Keratinocyte (primary cell): ENCODE measurements at regions not wholly inside any gene's neighbourhood (a gene's known extent, or its start where the extent isn't known, plus 50 kb on each side); places are given as distances from the start of the nearest gene placed in this dataset.
"Not testable (repeated sequence)": the region's sequence is repeated elsewhere in the genome, so short reads cannot be mapped to it uniquely, and the experiment has no call there.

Experiments used
- DNase-seq: peaks from one replicate; pipeline ENCODE4 v3.0.0-alpha.2; 2011; ENCODE audit warnings: low read depth, missing footprints, low spot score
- FAIRE-seq: peaks from 2 replicates; lab custom pipeline; 2011; peaks lifted over from hg19 to GRCh38; lab: Jason Lieb, UNC
- H2AFZ ChIP-seq: 2 replicates; pipeline ENCODE4 v1.6.0; 2012; ENCODE audit warnings: low read length, control low read depth, inconsistent platforms; ENCODE audit not compliant: control insufficient read depth
- H3K27ac ChIP-seq: 2 replicates; pipeline ENCODE4 v1.5.1; 2011; ENCODE audit warnings: low read length; ENCODE audit not compliant: control insufficient read depth, insufficient read depth
- H3K27me3 ChIP-seq: 3 replicates; pipeline ENCODE4 v1.6.0; 2011; ENCODE audit warnings: low read length; ENCODE audit not compliant: control insufficient read depth, insufficient read depth; ENCODE audit errors: extremely low read depth
- H3K36me3 ChIP-seq, 2 experiments: 2 replicates in 1 of 2; 3 replicates in 1 of 2; pipeline ENCODE4 v1.5.1; 2011; ENCODE audit warnings: low read length in 2 of 2, mild to moderate bottlenecking in 1 of 2; ENCODE audit not compliant: control insufficient read depth in 2 of 2, insufficient read depth in 2 of 2; ENCODE audit errors: extremely low read depth in 1 of 2
- H3K4me1 ChIP-seq: 3 replicates; pipeline ENCODE4 v1.5.1; 2011; ENCODE audit warnings: low read length; ENCODE audit not compliant: control insufficient read depth, insufficient read depth; ENCODE audit errors: extremely low read depth
- H3K4me2 ChIP-seq: 3 replicates; pipeline ENCODE4 v1.6.0; 2011; ENCODE audit warnings: low read depth, low read length; ENCODE audit not compliant: control insufficient read depth, insufficient read depth; ENCODE audit errors: extremely low read depth
- H3K4me3 ChIP-seq, 3 experiments: fragments of 200-600 bp in 1 of 3; sonication (generic) in 1 of 3; 2 replicates in 2 of 3; 3 replicates in 1 of 3; pipeline ENCODE4 v1.5.1; 2011 to 2016; ENCODE audit warnings: low read length in 3 of 3, mild to moderate bottlenecking in 3 of 3, control low read depth in 2 of 3, inconsistent platforms in 1 of 3, low read depth in 1 of 3, mixed read lengths in 1 of 3, mixed run types in 1 of 3, moderate library complexity in 1 of 3; ENCODE audit not compliant: control insufficient read depth in 2 of 3, insufficient read depth in 2 of 3; ENCODE audit errors: extremely low read depth in 1 of 3
- H3K79me2 ChIP-seq: 2 replicates; pipeline ENCODE4 v1.6.0; 2012; ENCODE audit warnings: low read length; ENCODE audit not compliant: control insufficient read depth, insufficient read depth
- H3K9ac ChIP-seq: 3 replicates; pipeline ENCODE4 v1.6.0; 2011; ENCODE audit warnings: low read length; ENCODE audit not compliant: control insufficient read depth, insufficient read depth; ENCODE audit errors: extremely low read depth
- H3K9me1 ChIP-seq: 3 replicates; pipeline ENCODE4 v1.6.0; 2011; ENCODE audit warnings: low read length; ENCODE audit not compliant: control insufficient read depth, insufficient read depth; ENCODE audit errors: extremely low read depth
- H3K9me3 ChIP-seq: 2 replicates; pipeline ENCODE4 v1.5.1; 2012; ENCODE audit warnings: low read depth, low read length; ENCODE audit not compliant: control insufficient read depth
- H4K20me1 ChIP-seq: 3 replicates; pipeline ENCODE4 v1.6.0; 2011; ENCODE audit warnings: low read length; ENCODE audit not compliant: control insufficient read depth, insufficient read depth; ENCODE audit errors: extremely low read depth
- dilution Hi-C: fragments of 300-500 bp; cut with MboI; formaldehyde crosslinking; loops from one replicate; pipeline ENCODE4 v1.7.0; 2020; ENCODE audit warnings: low sequenced_read_pairs; ENCODE audit not compliant: extremely low pct_ligation_motif_present

DNA sequence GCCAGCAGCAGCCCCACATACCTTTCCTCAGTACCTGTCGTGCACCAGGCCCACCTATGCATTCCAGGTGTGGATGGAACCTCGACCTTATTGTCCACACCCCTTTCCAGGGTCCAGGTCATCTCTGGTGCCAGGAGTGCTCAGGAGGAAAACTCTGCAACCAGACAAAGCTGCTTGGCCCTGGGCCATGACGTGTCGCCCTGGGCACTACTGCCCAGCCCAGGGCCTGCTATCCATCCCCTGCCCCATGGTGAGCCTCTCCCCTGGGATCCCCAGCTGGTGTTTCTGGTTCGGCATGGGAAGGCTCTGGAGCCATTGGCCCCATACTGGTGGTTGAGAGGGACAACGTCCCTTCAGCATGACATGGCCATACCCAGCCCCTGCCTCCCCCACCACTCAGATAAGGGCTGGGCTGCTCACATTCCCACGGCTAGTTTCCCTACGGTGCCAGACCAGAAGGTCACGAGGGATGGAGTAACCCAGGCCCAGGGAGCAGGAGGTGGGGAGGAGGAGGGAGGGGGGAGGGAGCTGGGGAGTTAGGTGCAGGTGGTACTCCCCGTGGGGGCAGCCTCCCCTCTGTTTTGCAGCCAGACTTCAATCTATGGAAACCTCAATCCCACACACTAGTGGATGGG, 123.2 kb upstream of the MTLN start:
- H3K9me1 ChIP-seq, H3K4me2 ChIP-seq, H2AFZ ChIP-seq, H3K36me3 ChIP-seq, H3K27me3 ChIP-seq, H3K9ac ChIP-seq, H3K4me3 ChIP-seq, H3K9me3 ChIP-seq, H3K27ac ChIP-seq, FAIRE-seq, H3K4me1 ChIP-seq, H3K79me2 ChIP-seq, H4K20me1 ChIP-seq, DNase-seq, dilution Hi-C loops: not testable (repeated sequence)

DNA sequence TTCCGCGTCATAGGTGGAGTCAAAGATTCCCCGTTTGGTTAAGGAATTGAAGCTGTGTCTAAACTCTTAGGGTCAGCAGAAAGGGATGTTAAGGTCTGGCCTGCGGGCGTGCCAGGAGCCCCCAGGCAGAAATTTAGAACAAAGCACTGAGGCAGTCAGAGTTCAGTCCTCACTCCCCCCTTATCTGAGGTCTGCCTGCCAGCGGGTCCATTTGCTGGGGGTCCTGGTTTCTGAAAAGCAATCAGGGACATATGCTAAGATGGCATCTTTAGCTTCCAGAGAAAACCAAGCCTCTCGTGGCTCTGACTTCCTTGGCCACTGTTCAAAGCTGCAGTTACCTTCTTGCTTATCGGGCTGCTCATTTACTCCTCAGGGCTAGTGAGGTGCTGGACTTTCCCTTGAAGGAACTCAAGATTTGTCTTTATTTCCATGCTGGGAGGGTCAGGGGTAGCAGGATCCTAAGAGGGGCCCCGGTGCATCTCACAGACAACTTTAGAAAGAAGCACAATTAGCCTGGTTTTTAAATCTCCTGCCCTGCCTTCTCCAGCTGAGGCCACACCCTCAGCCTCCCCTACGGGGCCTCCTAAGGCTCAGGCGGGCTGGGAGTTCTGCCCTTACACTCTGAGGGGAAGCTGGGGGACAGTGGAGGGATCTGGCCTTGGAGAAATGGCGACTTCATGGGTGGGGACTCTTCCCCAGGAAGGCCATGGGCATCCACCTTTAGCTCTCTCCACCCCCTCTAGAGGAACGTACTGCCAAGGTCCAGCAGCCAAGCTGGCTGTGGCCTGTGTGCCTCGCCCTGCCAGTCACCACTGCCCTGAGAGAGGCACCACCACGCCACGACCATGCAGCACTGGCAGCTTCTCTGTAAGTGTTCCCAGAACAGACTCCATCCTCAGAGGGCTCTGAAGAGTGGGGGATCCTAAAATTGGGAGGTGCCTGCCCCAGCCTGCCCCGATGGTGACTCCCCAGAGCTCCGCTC, 121.1 kb upstream of the MTLN start:
- H3K4me1 ChIP-seq, H3K9ac ChIP-seq, dilution Hi-C loops, DNase-seq, H3K36me3 ChIP-seq, H3K4me2 ChIP-seq, H2AFZ ChIP-seq, H3K79me2 ChIP-seq, H3K9me3 ChIP-seq, H4K20me1 ChIP-seq, H3K4me3 ChIP-seq, H3K9me1 ChIP-seq, H3K27ac ChIP-seq, H3K27me3 ChIP-seq: not testable (repeated sequence)
- FAIRE-seq: peak; percentile 85

DNA sequence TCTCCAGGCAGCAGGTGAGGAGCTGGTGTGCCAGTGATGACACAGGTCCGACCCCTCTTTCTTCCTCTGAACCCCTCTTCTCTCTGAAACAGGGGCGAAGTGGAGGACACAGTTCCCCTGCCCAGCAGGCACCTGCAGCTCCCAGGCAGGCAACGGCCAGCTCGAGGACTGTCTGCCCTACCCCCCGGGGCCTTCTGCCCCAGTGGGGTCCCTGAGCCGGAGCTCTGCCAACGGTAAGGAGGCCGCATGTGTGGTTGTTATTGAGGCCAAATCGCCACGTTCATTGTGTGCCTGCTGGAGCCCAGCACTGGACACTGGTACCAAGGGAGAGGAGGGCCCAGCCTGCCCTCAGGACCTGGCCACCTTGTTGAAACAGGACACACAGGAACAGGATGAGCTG, 119.3 kb upstream of the MTLN start:
- H2AFZ ChIP-seq, H3K9me1 ChIP-seq, H4K20me1 ChIP-seq, H3K79me2 ChIP-seq, FAIRE-seq, dilution Hi-C loops, H3K4me1 ChIP-seq, H3K27ac ChIP-seq, H3K4me3 ChIP-seq, H3K4me2 ChIP-seq, H3K9me3 ChIP-seq, H3K9ac ChIP-seq, DNase-seq, H3K27me3 ChIP-seq, H3K36me3 ChIP-seq: not testable (repeated sequence)

GRCh38 chr2:110329760-110330159, 117.4 kb upstream of the MTLN start:
- H3K9ac ChIP-seq, H3K27ac ChIP-seq, DNase-seq, H3K36me3 ChIP-seq, H3K4me2 ChIP-seq, H3K9me3 ChIP-seq, H4K20me1 ChIP-seq, H3K4me1 ChIP-seq, H3K27me3 ChIP-seq, H3K4me3 ChIP-seq, H3K79me2 ChIP-seq, dilution Hi-C loops, H3K9me1 ChIP-seq, H2AFZ ChIP-seq, FAIRE-seq: not testable (repeated sequence)

DNA sequence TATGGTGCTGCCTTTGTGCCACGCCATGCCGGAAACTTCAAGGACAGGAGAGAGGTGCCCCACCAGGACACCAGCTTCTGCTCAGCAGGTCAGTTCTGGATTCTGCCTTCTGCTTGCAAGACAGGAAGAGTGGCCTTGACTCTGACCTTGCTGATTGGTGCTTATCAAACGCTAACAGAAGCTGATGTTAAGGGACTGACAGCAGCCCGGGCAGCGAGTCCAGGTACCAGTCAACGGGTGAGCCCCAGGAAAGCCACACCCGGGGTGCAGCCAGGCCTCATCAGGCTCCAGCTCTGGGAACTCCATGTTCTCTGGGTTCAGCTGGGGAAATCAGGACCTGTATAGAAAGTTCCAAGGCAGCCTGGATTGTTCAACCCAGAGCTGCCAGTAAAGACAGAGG, 116.8 kb upstream of the MTLN start:
- H3K27ac ChIP-seq, H3K79me2 ChIP-seq, H3K4me1 ChIP-seq, FAIRE-seq, H4K20me1 ChIP-seq, DNase-seq, H3K27me3 ChIP-seq, dilution Hi-C loops, H2AFZ ChIP-seq, H3K9ac ChIP-seq, H3K9me3 ChIP-seq, H3K9me1 ChIP-seq, H3K36me3 ChIP-seq, H3K4me2 ChIP-seq, H3K4me3 ChIP-seq: not testable (repeated sequence)
